WTC11 (cell line): ENCODE measurements at regions not wholly inside any gene's neighbourhood (a gene's known extent, or its start where the extent isn't known, plus 50 kb on each side); places are given as distances from the start of the nearest gene placed in this dataset.

Experiments used
- CTCF ChIP-seq: fragments of 200-600 bp; IDR thresholded peaks from 2 replicates; pipeline ENCODE4 v1.8.0; 2022; ENCODE audit warnings: antibody characterized with exemption
- E2F5 ChIP-seq: sonication (generic); formaldehyde crosslinking; IDR thresholded peaks from 2 replicates; pipeline ENCODE4 v1.8.1; 2022; ENCODE audit warnings: mild to moderate bottlenecking, moderate library complexity, missing genetic modification reagents
- ELF4 ChIP-seq: sonication (generic); formaldehyde crosslinking; IDR thresholded peaks from 2 replicates; pipeline ENCODE4 v1.8.1; 2022; ENCODE audit warnings: low read depth, mild to moderate bottlenecking, moderate library complexity, missing genetic modification reagents
- JUN ChIP-seq: sonication (generic); formaldehyde crosslinking; IDR thresholded peaks from 2 replicates; pipeline ENCODE4 v1.8.0; 2023; ENCODE audit warnings: mild to moderate bottlenecking, missing genetic modification reagents
- MAX ChIP-seq: sonication (generic); formaldehyde crosslinking; IDR thresholded peaks from 2 replicates; pipeline ENCODE4 v1.8.0; 2022; ENCODE audit warnings: mild to moderate bottlenecking, missing genetic modification reagents
- TEAD1 ChIP-seq: sonication (generic); formaldehyde crosslinking; IDR thresholded peaks from 2 replicates; pipeline ENCODE4 v1.8.0; 2022; ENCODE audit warnings: mild to moderate bottlenecking, missing genetic modification reagents
- ZNF232 ChIP-seq: sonication (generic); formaldehyde crosslinking; IDR thresholded peaks from 2 replicates; pipeline ENCODE4 v1.8.0; 2022; ENCODE audit warnings: mild to moderate bottlenecking, missing genetic modification reagents

GRCh38 chr2:120495586-120495985 lies 149.7 kb downstream of the INHBB start:
- TF ChIP-seq MAX (CRISPR knock-in tag) (no peak), E2F5 (no peak), CTCF (no peak), JUN (CRISPR knock-in tag) (no peak), ZNF232 (no peak), ELF4 (CRISPR knock-in tag) (no peak), TEAD1 (CRISPR knock-in tag) (no peak)
